Ectodermal cell (in vitro differentiated cells): ENCODE measurements at regions not wholly inside any gene's neighbourhood (a gene's known extent, or its start where the extent isn't known, plus 50 kb on each side); places are given as distances from the start of the nearest gene placed in this dataset.
"Not testable (repeated sequence)": the region's sequence is repeated elsewhere in the genome, so short reads cannot be mapped to it uniquely, and the experiment has no call there.

Experiments
- H3K27ac ChIP-seq: 2 replicates; pipeline ENCODE4 v1.7.0; 2013; ENCODE audit warnings: mild to moderate bottlenecking, low read depth, low read length; ENCODE audit not compliant: insufficient read depth, poor library complexity, severe bottlenecking
- H3K27me3 ChIP-seq: 2 replicates; pipeline ENCODE4 v1.7.0; 2013; ENCODE audit warnings: mild to moderate bottlenecking, low read length; ENCODE audit not compliant: insufficient read depth, control insufficient read depth, poor library complexity, severe bottlenecking
- H3K36me3 ChIP-seq: one replicate; pipeline ENCODE4 v1.7.0; 2013; ENCODE audit warnings: low read length; ENCODE audit not compliant: control insufficient read depth, insufficient read depth
- H3K4me1 ChIP-seq: one replicate; pipeline ENCODE4 v1.7.0; 2013; ENCODE audit warnings: low read length; ENCODE audit not compliant: control insufficient read depth, insufficient read depth
- H3K4me3 ChIP-seq: 2 replicates; pipeline ENCODE4 v1.7.0; 2013; ENCODE audit warnings: low read depth, low read length, control low read depth; ENCODE audit not compliant: insufficient read depth
- H3K9me3 ChIP-seq: 2 replicates; pipeline ENCODE4 v1.7.0; 2013; ENCODE audit warnings: mild to moderate bottlenecking, low read length, moderate library complexity; ENCODE audit not compliant: control insufficient read depth
- whole genome bisulfite sequencing, 2 experiments: methylation state at CpG; one replicate each; pipeline ENCODE4 v1.1.7; 2013; ENCODE audit warnings: missing lambda C conversion rate in 2 of 2; 5-methylcytosine and 5-hydroxymethylcytosine counted together

DNA sequence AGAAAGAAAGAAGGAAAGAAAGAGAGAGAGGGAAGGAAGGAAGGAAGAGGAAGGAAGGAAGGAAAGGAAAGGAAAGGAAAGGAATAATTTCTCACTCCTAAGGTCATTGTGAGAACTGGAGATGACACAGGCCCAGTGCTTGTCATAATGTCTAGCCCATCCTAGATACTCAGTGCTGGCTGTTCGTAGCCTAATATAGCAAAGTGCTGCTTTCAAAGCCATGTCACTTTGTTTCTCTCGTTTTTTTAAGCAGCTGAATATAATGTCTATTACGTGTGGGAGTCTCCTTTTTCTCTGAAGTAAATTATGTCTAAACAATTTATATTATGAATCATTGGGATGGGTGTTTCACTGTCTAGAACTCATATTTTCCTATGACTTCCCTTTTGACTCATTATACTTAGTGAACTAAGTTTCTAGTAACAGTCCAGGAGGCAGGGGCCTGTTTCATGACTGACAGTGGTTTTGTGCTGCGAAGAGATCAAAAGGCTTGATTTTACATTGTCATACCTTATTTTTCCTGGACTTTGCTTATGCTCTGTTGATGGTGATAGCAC is 327.0 kb upstream of the ZFP42 start:
- WGBS, 2 experiments = 82 to 94% methylated on average over 1 to 4 of the region's 4 CpGs

DNA sequence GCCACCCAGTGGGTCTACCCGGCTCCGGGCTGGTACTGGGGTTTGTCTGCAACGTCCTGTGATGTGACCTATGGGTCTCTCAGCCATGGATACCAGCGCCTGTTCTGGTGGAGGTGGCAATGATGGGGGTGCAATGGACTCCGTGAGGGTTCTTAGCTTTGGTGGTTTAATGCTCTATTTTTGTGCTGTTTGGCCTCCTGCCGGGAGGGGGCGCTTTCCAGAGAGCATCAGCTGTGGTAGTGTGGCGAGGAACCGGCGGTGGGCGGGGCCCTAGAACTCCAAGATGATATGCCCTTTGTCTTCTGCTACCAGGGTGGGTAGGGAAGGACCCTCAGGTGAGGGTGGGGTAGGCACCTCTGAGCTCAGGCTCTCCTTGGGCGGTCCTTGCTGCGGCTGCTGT is 324.1 kb upstream of the ZFP42 start:
- not testable (repeated sequence) for H3K4me1 ChIP-seq, H3K36me3 ChIP-seq, H3K4me3 ChIP-seq, H3K9me3 ChIP-seq, H3K27me3 ChIP-seq, H3K27ac ChIP-seq
- 91 to 95% methylated on average over 7 to 10 of the region's 13 CpGs for WGBS, 2 experiments

More for the DNA sequence above, 327.0 kb upstream of the ZFP42 start:
- Histone ChIP-seq H3K4me1 (no peaks in the 10 kb centered on the region), H3K27ac (no peak overlapping the region), H3K36me3 (no peaks in the 10 kb centered on the region), H3K27me3 (no peaks in the 10 kb centered on the region), H3K4me3 (no peak overlapping the region), H3K9me3 (no peaks in the 10 kb centered on the region)

DNA sequence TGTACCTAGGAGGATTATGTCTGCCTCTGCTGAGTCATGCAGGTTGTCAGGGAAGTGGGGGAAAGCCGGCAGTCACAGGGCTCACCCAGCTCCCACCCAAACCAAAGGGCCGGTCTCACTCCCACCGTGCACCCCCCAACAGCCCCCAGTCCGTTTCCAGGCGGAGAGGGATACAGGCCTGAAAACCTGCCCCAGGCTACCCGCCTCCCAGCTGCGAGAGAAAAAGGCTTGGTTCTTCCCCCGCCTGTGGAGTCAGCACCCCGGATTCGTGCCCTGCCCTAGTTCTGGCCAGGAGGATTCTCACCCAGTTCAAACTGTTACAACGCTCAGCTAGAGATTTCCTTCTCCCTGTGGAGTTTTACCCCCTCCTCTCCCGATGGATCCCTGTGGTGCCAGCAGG is 323.6 kb upstream of the ZFP42 start:
- not testable (repeated sequence) for H3K4me1 ChIP-seq, H3K27ac ChIP-seq, H3K27me3 ChIP-seq, H3K36me3 ChIP-seq, H3K4me3 ChIP-seq, H3K9me3 ChIP-seq
- WGBS, 2 experiments = 95 to 98% methylated on average over 5 of the region's 12 CpGs

DNA sequence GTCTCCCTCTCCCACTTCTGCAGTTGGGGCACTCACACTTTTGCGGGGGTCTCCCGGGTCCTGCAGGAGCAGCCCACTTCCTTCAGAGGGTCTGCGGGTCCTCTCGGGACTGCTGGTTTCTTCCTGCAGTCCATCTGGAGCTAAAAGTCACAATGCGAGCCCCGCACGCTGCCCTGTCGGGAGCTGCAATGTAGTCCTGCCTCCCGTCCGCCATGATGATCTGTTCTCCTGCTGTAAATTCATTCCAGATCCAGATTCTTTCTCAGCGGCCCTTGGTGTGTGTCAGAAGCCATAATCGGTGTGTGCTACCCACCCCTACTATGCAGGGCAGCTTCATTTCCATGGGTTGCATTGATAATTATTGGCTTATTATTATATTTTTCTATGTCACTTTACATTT is 323.0 kb upstream of the ZFP42 start:
- H3K9me3 ChIP-seq, H3K36me3 ChIP-seq, H3K4me3 ChIP-seq, H3K27ac ChIP-seq, H3K27me3 ChIP-seq, H3K4me1 ChIP-seq: not testable (repeated sequence)
- WGBS, 2 experiments = 92 to 94% methylated on average over 9 to 10 of the region's 12 CpGs

DNA sequence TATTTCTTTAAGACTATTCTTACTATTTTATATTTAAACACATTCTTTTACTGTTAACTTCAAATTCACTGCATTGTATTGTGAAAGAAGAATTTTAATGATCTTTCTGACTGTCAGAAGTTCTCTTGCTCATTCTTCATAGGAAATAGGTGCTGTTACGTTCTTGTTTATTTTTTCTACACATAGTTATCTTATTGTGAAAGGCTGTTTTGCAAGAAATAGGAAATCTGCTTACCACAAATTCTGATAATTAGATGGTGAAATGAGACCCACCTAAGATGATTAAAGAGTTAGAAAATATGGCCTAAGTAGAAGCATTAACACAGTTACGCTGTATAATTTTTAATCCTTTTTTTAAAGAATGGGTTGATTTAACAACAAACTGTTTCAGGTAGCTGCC is 316.1 kb upstream of the ZFP42 start:
- Histone ChIP-seq H3K4me1 (no peaks in the 10 kb centered on the region), H3K27me3 (no peaks in the 10 kb centered on the region), H3K4me3 (no peak overlapping the region), H3K36me3 (no peaks in the 10 kb centered on the region), H3K9me3 (no peaks in the 10 kb centered on the region), H3K27ac (no peak overlapping the region)
- 95% methylated on average over 2 of the region's 2 CpGs; no CpG with 5 or more reads in 1 of the 2 experiments for WGBS, 2 experiments

DNA sequence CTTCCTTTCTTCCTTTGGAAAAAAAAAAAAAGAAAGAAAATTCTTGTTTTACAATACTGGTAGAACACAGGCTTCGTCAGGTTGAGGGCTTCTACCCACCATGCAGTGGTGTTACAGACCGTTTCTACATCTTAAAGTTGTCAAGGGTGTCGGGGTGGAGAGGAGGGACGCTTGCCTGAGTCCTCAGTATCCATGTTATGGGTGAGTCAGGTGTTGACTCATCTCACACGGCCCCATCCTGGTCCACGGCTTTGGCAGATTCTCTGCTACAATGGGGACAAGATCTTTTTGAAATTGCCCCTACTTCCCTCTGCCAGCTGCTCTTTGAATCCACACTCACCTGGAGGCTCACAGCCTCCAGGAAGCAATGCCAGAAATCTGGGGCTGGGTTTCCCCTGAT is 310.3 kb upstream of the ZFP42 start:
- no peaks in the 10 kb centered on the region for H3K9me3 ChIP-seq
- WGBS, 2 experiments = 88 to 89% methylated on average over 6 of the region's 6 CpGs
- H3K36me3 ChIP-seq = no peaks in the 10 kb centered on the region
- H3K27ac ChIP-seq = no peak overlapping the region
- no peak overlapping the region for H3K4me3 ChIP-seq
- H3K27me3 ChIP-seq = no peaks in the 10 kb centered on the region
- no peaks in the 10 kb centered on the region for H3K4me1 ChIP-seq

DNA sequence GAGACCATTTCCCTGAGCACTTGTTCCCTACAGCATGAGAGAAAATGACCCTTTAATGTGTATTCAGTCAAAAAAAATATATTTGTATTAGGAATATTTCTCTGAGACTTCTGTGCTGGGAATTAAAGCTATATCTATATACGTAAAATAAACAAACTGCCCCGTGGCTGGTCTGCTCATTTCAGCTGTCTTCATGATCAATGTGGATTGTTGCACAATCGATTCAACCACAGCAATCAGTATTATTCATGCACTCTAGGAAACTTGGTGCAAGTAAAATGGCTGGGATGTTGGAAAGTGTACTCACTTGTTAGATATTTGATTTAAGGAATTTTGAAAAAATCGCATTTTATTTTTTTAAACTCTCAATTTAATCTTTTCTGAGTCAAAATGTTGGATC is 307.9 kb upstream of the ZFP42 start:
- Histone ChIP-seq H3K27me3 (no peaks in the 10 kb centered on the region), H3K4me1 (no peaks in the 10 kb centered on the region), H3K36me3 (no peaks in the 10 kb centered on the region), H3K9me3 (no peaks in the 10 kb centered on the region), H3K27ac (no peak overlapping the region), H3K4me3 (no peak overlapping the region)
- 97 to 100% methylated on average over 1 to 3 of the region's 4 CpGs for WGBS, 2 experiments

DNA sequence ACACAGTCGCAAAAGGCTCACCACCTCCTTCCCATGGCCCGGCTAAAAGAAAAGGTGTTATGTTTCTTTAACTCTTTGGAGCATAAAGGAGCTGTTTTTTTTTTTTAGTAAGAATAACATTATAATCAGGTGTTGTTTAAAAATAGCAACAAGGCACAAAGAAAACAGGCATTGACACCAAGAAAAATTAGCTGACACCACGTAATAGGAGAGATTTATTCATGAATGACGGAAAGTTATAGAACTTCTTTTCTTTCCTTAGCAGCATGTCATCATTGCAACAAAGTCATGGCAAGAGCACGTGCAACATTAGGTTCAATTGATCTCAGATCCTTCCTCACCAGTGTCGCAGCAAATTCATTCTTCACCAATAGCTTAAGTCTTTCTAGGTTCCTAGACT is 302.9 kb upstream of the ZFP42 start:
- whole genome bisulfite sequencing, 2 experiments = 88 to 90% methylated on average over 4 to 6 of the region's 6 CpGs
- no peaks in the 10 kb centered on the region for H3K4me1 ChIP-seq
- no peaks in the 10 kb centered on the region for H3K36me3 ChIP-seq
- H3K9me3 ChIP-seq = no peaks in the 10 kb centered on the region
- no peaks in the 10 kb centered on the region for H3K27me3 ChIP-seq
- H3K4me3 ChIP-seq = no peak overlapping the region
- no peak overlapping the region for H3K27ac ChIP-seq

DNA sequence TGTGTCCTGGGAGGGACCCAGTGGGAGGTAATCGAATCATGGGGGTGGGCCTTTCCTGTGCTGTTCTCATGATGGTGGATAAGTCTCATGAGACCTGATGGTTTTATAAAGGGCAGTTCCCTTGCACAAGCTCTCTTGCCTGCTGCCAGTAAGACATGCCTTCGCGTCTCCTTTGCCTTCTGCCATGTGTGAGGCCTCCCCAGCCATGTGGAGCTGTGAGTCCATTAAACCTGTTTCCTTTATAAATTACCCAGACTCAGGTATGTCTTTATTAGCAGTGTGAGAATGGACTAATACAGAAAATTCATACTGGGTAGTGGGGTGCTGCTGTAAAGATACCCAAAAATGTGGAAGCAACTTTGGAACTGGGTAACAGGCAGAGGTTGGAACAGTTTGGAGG is 300.0 kb upstream of the ZFP42 start:
- H3K36me3 ChIP-seq = not testable (repeated sequence)

DNA sequence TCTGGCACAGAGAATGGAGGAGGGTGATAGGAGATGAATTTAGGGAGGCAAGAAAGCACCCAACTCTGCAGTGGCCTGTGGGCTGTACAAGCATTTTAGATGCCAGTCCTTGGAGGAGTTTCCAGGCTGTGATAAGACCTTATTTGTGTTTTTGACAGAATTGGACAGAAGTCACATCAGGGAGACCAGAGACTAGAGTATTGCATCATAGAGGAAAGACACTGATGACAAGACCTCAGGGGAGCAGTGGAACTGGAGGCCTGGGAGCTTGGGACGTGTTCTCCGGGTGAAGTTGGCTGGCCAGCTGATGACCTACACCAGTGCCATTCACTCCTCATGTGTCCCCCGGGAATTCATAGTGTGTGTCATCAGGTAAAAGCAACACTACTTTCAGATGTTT is 284.0 kb upstream of the ZFP42 start:
- WGBS, 2 experiments = 93 to 95% methylated on average over 3 of the region's 3 CpGs
- no peaks in the 10 kb centered on the region for H3K27me3 ChIP-seq
- no peaks in the 10 kb centered on the region for H3K4me1 ChIP-seq
- no peaks in the 10 kb centered on the region for H3K9me3 ChIP-seq
- H3K4me3 ChIP-seq = no peak overlapping the region
- no peak overlapping the region for H3K27ac ChIP-seq
- no peaks in the 10 kb centered on the region for H3K36me3 ChIP-seq

More for the DNA sequence above, 300.0 kb upstream of the ZFP42 start:
- H3K9me3 ChIP-seq, H3K4me1 ChIP-seq, H3K27ac ChIP-seq, H3K27me3 ChIP-seq, H3K4me3 ChIP-seq: not testable (repeated sequence)
- WGBS, 2 experiments = 88 to 91% methylated on average over 3 of the region's 3 CpGs

DNA sequence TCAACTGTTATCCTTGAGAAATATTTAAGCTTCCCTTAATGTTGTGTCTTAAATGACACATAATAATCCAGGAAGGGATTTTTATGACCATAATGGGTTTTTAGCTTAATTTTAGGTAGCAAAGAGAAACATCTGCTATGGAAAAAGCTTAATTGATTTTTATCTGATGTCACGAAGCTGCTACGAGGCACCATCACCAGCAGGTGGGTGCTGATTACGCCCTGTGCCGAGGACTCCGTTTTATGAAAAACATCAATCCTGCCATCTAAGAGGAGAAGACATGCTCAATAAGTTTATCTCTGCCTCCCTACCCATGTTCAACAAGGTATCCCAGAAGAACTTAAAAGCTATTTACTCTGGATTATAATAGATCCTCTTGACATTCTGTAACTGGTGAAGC is 280.6 kb upstream of the ZFP42 start:
- H3K4me1 ChIP-seq = no peaks in the 10 kb centered on the region
- H3K4me3 ChIP-seq = no peak overlapping the region
- H3K27ac ChIP-seq = no peak overlapping the region
- WGBS, 2 experiments = 90 to 94% methylated on average over 5 of the region's 5 CpGs
- no peaks in the 10 kb centered on the region for H3K27me3 ChIP-seq
- H3K36me3 ChIP-seq = no peaks in the 10 kb centered on the region
- H3K9me3 ChIP-seq = no peaks in the 10 kb centered on the region
